Breast epithelium (tissue), 4 donors: ENCODE measurements at regions not wholly inside any gene's neighbourhood (a gene's known extent, or its start where the extent isn't known, plus 50 kb on each side); places are given as distances from the start of the nearest gene placed in this dataset.

ENCODE experiments used
- DNase-seq, 2 donors: peaks; one replicate each; pipeline ENCODE4 v3.0.0-alpha.2; 2019; ENCODE audit warnings: low spot score in 2 of 2
- H3K27ac ChIP-seq, 2 donors: fragments of 200-600 bp; sonication (generic) in 1 of 2; one replicate each; pipeline ENCODE4 v1.5.1; 2016 to 2019; ENCODE audit warnings: mild to moderate bottlenecking in 1 of 2
- H3K27me3 ChIP-seq, 2 donors: fragments of 200-600 bp; sonication (generic) in 1 of 2; one replicate each; pipeline versions ENCODE4 v1.5.1 to v1.6.0; 2017 to 2019; ENCODE audit warnings: control low read depth in 1 of 2, mild to moderate bottlenecking in 1 of 2
- H3K36me3 ChIP-seq: fragments of 200-600 bp; one replicate; pipeline ENCODE4 v1.5.1; 2019
- H3K4me1 ChIP-seq, 2 donors: fragments of 200-600 bp; sonication (generic); one replicate each; pipeline ENCODE4 v1.5.1; 2016 to 2019; ENCODE audit warnings: control low read depth in 1 of 2
- H3K4me3 ChIP-seq, 3 donors: fragments of 200-600 bp; sonication (generic); 1 replicate in 2 of 3; 2 replicates in 1 of 3; pipeline ENCODE4 v1.5.1; 2016 to 2019; ENCODE audit warnings: mild to moderate bottlenecking in 3 of 3, moderate library complexity in 2 of 3
- H3K9me3 ChIP-seq, 2 donors: fragments of 200-600 bp; sonication (generic) in 1 of 2; one replicate each; pipeline ENCODE4 v1.5.1; 2016 to 2019; ENCODE audit warnings: control low read depth in 1 of 2
- POLR2A ChIP-seq: fragments of 450-650 bp; IDR thresholded peaks from one replicate; pipeline ENCODE4 v1.6.1; 2016; ENCODE audit warnings: antibody characterized with exemption, mild to moderate bottlenecking, moderate library complexity
- POLR2AphosphoS5 ChIP-seq, 3 donors: sonication (generic); formaldehyde crosslinking; IDR thresholded peaks; one replicate each; pipeline ENCODE4 v1.6.1; 2017; ENCODE audit warnings: antibody characterized with exemption in 3 of 3
- intact Hi-C: fragments of 100-400 bp; cut with DNase I; formaldehyde crosslinking; loops from one replicate; pipeline ENCODE4 v1.15.1; 2023; ENCODE audit warnings: low total_unique reads
- TF ChIP-seq, protein P1 (sequence below), 3 donors: fragments of 450-650 bp; IDR thresholded peaks; one replicate each; pipeline ENCODE4 v1.5.1; 2016 to 2017; ENCODE audit warnings: antibody characterized with exemption in 3 of 3, mild to moderate bottlenecking in 3 of 3, moderate library complexity in 3 of 3

DNA sequence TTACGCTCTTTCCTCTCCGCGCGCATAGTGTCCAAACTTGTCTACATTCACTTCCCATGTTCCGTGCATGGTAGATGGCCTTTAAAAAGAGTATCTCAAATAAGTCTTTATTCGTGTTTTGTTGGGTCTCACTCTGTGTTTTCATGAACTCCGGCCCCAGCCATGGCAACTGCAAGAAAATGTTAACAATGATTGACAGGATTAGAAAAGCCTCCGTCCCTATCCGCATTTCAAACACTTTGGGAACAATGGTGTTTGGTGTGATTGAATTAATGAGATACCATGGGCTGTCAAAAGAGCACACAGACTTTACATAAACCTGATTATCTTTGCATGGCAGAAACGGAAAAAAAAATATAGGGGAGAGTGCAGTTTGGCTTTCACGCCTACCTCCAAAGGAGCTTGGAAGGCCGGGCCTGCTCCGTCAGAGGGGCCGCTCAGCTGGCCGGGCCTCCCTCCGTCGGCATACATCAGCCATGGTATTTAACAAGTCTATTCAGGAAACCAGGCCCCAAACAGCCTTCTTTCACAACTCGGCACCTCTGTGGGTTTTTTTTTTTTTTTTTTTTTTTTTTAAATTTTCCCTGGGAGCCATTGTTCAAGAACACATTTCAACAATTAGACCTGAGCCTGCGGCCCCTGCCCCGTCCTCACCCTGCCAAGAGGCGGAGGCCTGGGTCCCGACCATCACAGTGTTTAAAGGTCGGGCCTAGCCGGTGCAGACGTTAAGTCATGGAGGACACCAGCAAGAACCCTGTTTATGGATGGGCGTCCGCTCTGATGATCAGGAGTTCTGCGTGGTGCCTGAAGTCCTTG lies 323.8 kb upstream of the IRX4 start:
- no peaks in the 10 kb centered on the region for H3K36me3 ChIP-seq
- no peaks in the 10 kb centered on the region for H3K4me1 ChIP-seq
- DNase-seq = no peak
- H3K9me3 ChIP-seq = no peaks in the 10 kb centered on the region
- no peak overlapping the region for H3K4me3 ChIP-seq
- no peaks in the 10 kb centered on the region for H3K27me3 ChIP-seq
- no peak overlapping the region for H3K27ac ChIP-seq
- TF ChIP-seq, protein P1, sequence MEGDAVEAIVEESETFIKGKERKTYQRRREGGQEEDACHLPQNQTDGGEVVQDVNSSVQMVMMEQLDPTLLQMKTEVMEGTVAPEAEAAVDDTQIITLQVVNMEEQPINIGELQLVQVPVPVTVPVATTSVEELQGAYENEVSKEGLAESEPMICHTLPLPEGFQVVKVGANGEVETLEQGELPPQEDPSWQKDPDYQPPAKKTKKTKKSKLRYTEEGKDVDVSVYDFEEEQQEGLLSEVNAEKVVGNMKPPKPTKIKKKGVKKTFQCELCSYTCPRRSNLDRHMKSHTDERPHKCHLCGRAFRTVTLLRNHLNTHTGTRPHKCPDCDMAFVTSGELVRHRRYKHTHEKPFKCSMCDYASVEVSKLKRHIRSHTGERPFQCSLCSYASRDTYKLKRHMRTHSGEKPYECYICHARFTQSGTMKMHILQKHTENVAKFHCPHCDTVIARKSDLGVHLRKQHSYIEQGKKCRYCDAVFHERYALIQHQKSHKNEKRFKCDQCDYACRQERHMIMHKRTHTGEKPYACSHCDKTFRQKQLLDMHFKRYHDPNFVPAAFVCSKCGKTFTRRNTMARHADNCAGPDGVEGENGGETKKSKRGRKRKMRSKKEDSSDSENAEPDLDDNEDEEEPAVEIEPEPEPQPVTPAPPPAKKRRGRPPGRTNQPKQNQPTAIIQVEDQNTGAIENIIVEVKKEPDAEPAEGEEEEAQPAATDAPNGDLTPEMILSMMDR (IDR thresholded peaks at IDR 0.05) = no peak
- intact Hi-C loops = loop anchor here (10.0 kb wide), 1 partner anchor 1948 kb away; no protein-coding TSS in a partner anchor

DNA sequence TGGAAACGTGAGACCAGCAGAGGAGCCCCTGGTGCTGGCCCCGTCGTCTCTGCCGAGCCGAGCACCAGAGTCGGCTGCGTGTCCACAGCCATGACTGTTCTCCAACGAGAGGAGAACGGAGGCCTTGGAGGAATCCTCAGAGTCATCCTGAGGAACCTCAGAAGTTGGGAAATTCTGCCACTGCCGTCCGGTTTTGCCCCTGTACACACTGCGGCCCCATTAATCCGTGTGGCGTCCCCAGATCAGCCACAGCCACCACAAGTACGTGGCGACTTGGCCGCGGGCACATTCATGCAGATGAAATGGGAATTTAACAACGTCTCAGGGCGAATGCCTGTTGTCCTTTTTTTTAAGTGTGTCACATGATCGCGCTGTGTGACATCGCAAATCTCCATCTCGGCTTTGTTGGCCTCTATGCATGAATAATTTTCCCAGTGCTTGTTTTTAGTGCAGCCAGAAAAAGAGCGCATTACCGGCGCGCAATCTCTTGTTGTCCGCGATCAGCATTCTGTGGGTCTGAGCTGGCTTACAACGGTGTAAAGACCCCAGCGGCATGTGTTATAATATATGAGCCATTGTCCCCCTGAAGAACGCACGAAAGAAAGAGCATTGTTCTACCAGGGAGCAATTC lies 323.0 kb upstream of the IRX4 start:
- no peaks in the 10 kb centered on the region for H3K4me1 ChIP-seq
- no peak overlapping the region for H3K4me3 ChIP-seq
- H3K9me3 ChIP-seq = no peaks in the 10 kb centered on the region
- no peak overlapping the region for H3K27ac ChIP-seq
- H3K36me3 ChIP-seq = no peaks in the 10 kb centered on the region
- TF ChIP-seq POLR2AphosphoS5 (IDR thresholded peaks at IDR 0.05) (no peak), POLR2A (no peak)
- TF ChIP-seq, protein P1 (IDR thresholded peaks at IDR 0.05) = no peak
- no peaks in the 10 kb centered on the region for H3K27me3 ChIP-seq
- DNase-seq = no peak
- intact Hi-C loops = loop anchor here (10.0 kb wide), 1 partner anchor 1949 kb away; no protein-coding TSS in a partner anchor

DNA sequence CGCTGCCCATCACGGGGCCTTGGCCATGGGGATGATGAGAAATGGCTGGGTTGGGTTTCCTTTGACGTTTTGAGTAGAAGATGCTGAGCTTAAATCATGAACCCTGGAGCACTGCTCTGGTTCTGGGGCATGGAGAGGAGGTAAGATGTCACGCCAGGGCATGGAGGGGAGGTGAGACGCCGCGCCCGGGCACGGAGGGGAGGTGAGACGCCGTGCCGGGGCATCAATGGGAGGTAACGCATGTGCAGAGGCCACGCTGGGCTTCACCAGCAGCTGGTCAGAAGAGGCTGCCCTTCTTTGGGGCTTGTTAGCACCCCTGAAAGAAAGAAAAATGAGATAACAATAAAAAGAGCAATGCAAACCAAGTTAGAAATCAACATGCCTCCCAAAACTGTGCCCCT lies 322.5 kb upstream of the IRX4 start:
- H3K9me3 ChIP-seq = no peaks in the 10 kb centered on the region
- intact Hi-C loops = loop anchor here (10.0 kb wide), 1 partner anchor 1950 kb away; no protein-coding TSS in a partner anchor
- no peaks in the 10 kb centered on the region for H3K4me1 ChIP-seq
- H3K27me3 ChIP-seq = no peaks in the 10 kb centered on the region
- H3K27ac ChIP-seq = no peak overlapping the region
- no peak for DNase-seq
- no peak overlapping the region for H3K4me3 ChIP-seq
- H3K36me3 ChIP-seq = no peaks in the 10 kb centered on the region
- TF ChIP-seq, protein P1 (IDR thresholded peaks at IDR 0.05) = no peak
- no peak for TF ChIP-seq POLR2AphosphoS5 (IDR thresholded peaks at IDR 0.05)
- no peak for TF ChIP-seq POLR2A

DNA sequence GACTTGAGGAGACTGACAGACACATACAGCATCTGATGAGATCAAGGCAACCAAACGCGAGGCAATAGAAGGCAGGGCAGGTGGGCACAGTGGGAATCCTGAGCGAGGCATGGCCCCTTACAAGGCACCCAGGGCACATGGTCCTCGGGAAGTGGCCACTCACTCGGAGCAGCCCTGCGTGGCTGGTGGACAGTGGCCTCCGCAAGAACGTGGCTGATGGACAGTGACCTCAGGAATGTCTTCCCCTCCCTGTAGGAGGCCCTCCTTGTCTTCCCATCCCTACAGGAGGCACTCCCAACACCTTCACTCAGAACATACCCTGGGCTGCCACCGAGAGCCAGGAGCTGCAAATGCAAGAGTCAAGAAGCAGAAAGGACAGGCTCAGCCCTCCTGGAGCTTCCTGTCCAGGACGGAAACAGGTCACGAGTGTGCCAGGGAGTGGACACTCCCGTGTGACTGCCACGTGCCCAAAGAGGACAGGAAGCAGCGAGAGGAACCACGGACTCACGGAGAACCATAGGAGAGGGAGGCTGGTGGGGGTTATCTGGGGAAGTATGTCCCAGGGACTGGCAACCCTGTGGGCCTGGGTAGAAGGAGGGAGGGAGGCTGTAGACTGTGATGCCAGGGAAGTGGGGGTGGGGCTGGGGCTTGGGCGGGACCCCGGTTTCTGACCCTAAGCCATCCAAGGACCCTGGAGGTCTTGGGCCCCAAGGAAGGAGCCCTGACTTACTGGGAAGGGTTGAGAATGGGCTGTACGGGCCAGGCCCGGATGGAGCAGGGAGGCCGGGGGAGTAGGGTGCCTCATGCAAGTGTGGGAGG lies 321.9 kb upstream of the IRX4 start:
- Histone ChIP-seq H3K27me3 (no peaks in the 10 kb centered on the region), H3K4me3 (no peak overlapping the region), H3K9me3 (no peaks in the 10 kb centered on the region), H3K27ac (no peak overlapping the region), H3K4me1 (no peaks in the 10 kb centered on the region), H3K36me3 (no peaks in the 10 kb centered on the region)
- intact Hi-C loops = loop anchor here (10.0 kb wide), 1 partner anchor 1950 kb away; no protein-coding TSS in a partner anchor
- TF ChIP-seq POLR2A (no peak), POLR2AphosphoS5 (IDR thresholded peaks at IDR 0.05) (no peak)
- TF ChIP-seq, protein P1 (IDR thresholded peaks at IDR 0.05) = no peak
- no peak for DNase-seq
